H1 (cell line): ENCODE measurements at regions not wholly inside any gene's neighbourhood (a gene's known extent, or its start where the extent isn't known, plus 50 kb on each side); places are given as distances from the start of the nearest gene placed in this dataset.

Experiments used
- CTCF ChIA-PET: fragments of 300-600 bp; sonication (Branson Sonifier 250); formaldehyde crosslinking; loops from one replicate; lab custom pipeline; 2021; ENCODE audit not compliant: partially characterized antibody; lab: Charles Lee
- POLR2A ChIA-PET: fragments of 300-600 bp; sonication (Branson Sonifier 250); formaldehyde crosslinking; loops from one replicate; lab custom pipeline; 2021; ENCODE audit warnings: inconsistent platforms; ENCODE audit not compliant: partially characterized antibody; lab: Charles Lee
- DNase-seq, 2 experiments: peaks; one replicate each; pipeline versions ENCODE4 v3.0.0 to v3.0.0-alpha.2; 2010 to 2022; ENCODE audit warnings: low spot score in 2 of 2, low read depth in 1 of 2, mixed read lengths in 1 of 2
- FAIRE-seq: peaks from 2 replicates; lab custom pipeline; 2011; peaks lifted over from hg19 to GRCh38; lab: Jason Lieb, UNC
- H2AFZ ChIP-seq: 2 replicates; pipeline ENCODE4 v1.8.1; 2012; ENCODE audit warnings: low read length, inconsistent platforms
- H2AK5ac ChIP-seq: 2 replicates; pipeline ENCODE4 v1.6.1; 2013; ENCODE audit warnings: low read depth, low read length
- H2BK120ac ChIP-seq: replicated peaks from 2 replicates; pipeline ENCODE3; 2013; ENCODE audit warnings: low read depth, low read length, inconsistent platforms
- H2BK12ac ChIP-seq: 2 replicates; pipeline ENCODE4 v1.6.1; 2013; ENCODE audit warnings: low read depth, low read length
- H2BK15ac ChIP-seq: 2 replicates; pipeline ENCODE4 v1.6.1; 2013; ENCODE audit warnings: low read length
- H2BK20ac ChIP-seq: 2 replicates; pipeline ENCODE4 v1.6.1; 2013; ENCODE audit warnings: low read length
- H2BK5ac ChIP-seq: 2 replicates; pipeline ENCODE4 v1.6.1; 2013; ENCODE audit warnings: low read depth, low read length
- H3K14ac ChIP-seq: 2 replicates; pipeline ENCODE4 v1.6.1; 2013; ENCODE audit warnings: inconsistent platforms; ENCODE audit not compliant: insufficient read length
- H3K18ac ChIP-seq: 2 replicates; pipeline ENCODE4 v1.6.1; 2013; ENCODE audit warnings: low read length; ENCODE audit errors: extremely low read depth
- H3K23ac ChIP-seq: 2 replicates; pipeline ENCODE4 v1.6.1; 2013; ENCODE audit warnings: inconsistent platforms; ENCODE audit not compliant: insufficient read length
- H3K23me2 ChIP-seq: 2 replicates; pipeline ENCODE4 v1.6.1; 2013; ENCODE audit warnings: low read depth, low read length
- H3K27ac ChIP-seq: 2 replicates; pipeline ENCODE4 v1.6.1; 2011; ENCODE audit warnings: low read depth, low read length, inconsistent platforms
- H3K27me3 ChIP-seq, 4 experiments: replicated peaks in 1 of 4; 1 replicate in 1 of 4; 2 replicates in 3 of 4; pipeline versions ENCODE4 v1.6.1 to v1.8.1; 2011 to 2013; ENCODE audit warnings: low read length in 3 of 4, mild to moderate bottlenecking in 3 of 4, inconsistent platforms in 2 of 4, mixed read lengths in 2 of 4, moderate library complexity in 1 of 4; ENCODE audit not compliant: control insufficient read depth in 3 of 4, insufficient read depth in 3 of 4; ENCODE audit errors: extremely low read depth in 1 of 4
- H3K36me3 ChIP-seq, 4 experiments: 2 replicates each; pipeline versions ENCODE4 v1.6.1 to v1.8.1; 2011 to 2013; ENCODE audit warnings: mild to moderate bottlenecking in 4 of 4, low read length in 3 of 4, moderate library complexity in 2 of 4, control low read depth in 1 of 4, inconsistent platforms in 1 of 4; ENCODE audit not compliant: insufficient read depth in 4 of 4, control insufficient read depth in 2 of 4
- H3K4ac ChIP-seq: replicated peaks from 2 replicates; pipeline ENCODE3; 2013; ENCODE audit warnings: low read length, low read depth, mixed read lengths, inconsistent platforms; ENCODE audit not compliant: insufficient read length
- H3K4me1 ChIP-seq, 4 experiments: replicated peaks in 1 of 4; 1 replicate in 1 of 4; 2 replicates in 3 of 4; pipeline versions ENCODE4 v1.6.1 to v1.8.1; 2011 to 2013; ENCODE audit warnings: low read length in 3 of 4, inconsistent platforms in 2 of 4, mixed read lengths in 1 of 4; ENCODE audit not compliant: insufficient read depth in 4 of 4, control insufficient read depth in 3 of 4
- H3K4me2 ChIP-seq, 2 experiments: 2 replicates each; pipeline versions ENCODE4 v1.6.1 to v1.8.1; 2011 to 2013; ENCODE audit warnings: low read depth in 2 of 2, low read length in 2 of 2, control low read depth in 1 of 2, inconsistent platforms in 1 of 2, mild to moderate bottlenecking in 1 of 2; ENCODE audit not compliant: insufficient read depth in 1 of 2
- H3K4me3 ChIP-seq, 4 experiments: fragments of 200-600, 300-600 bp in 1 of 4; sonication (generic), shearing (Covaris generic), sonication (Bioruptor Twin) in 1 of 4; 2 replicates each; pipeline versions ENCODE4 v1.5.1 to v1.8.1; 2011 to 2016; ENCODE audit warnings: low read length in 4 of 4, low read depth in 3 of 4, control low read depth in 2 of 4, inconsistent platforms in 2 of 4, mild to moderate bottlenecking in 2 of 4, mixed read lengths in 1 of 4, moderate library complexity in 1 of 4; ENCODE audit not compliant: insufficient read depth in 2 of 4; ENCODE audit errors: extremely low read depth in 1 of 4
- H3K56ac ChIP-seq: replicated peaks from 2 replicates; pipeline ENCODE3; 2013; ENCODE audit warnings: low read depth, mild to moderate bottlenecking, mixed read lengths, low read length, inconsistent platforms; ENCODE audit not compliant: insufficient read length
- H3K79me1 ChIP-seq: 2 replicates; pipeline ENCODE4 v1.6.1; 2013; ENCODE audit warnings: low read depth, low read length, control low read depth
- H3K79me2 ChIP-seq, 2 experiments: 2 replicates each; pipeline versions ENCODE4 v1.6.1 to v1.8.1; 2012 to 2013; ENCODE audit warnings: low read length in 2 of 2, mild to moderate bottlenecking in 2 of 2, inconsistent platforms in 1 of 2; ENCODE audit not compliant: insufficient read depth in 2 of 2, control insufficient read depth in 1 of 2
- H3K9ac ChIP-seq, 4 experiments: replicated peaks in 1 of 4; 1 replicate in 1 of 4; 2 replicates in 3 of 4; pipeline versions ENCODE4 v1.6.1 to v1.8.1; 2011 to 2013; ENCODE audit warnings: low read depth in 3 of 4, low read length in 3 of 4, control low read depth in 2 of 4, mild to moderate bottlenecking in 2 of 4, moderate library complexity in 2 of 4, inconsistent platforms in 1 of 4; ENCODE audit errors: extremely low read depth in 1 of 4
- H3K9me3 ChIP-seq, 2 experiments: 2 replicates each; pipeline versions ENCODE4 v1.6.1 to v1.8.1; 2012 to 2013; ENCODE audit warnings: mild to moderate bottlenecking in 2 of 2, moderate library complexity in 2 of 2, control low read depth in 1 of 2, inconsistent platforms in 1 of 2, low read depth in 1 of 2, low read length in 1 of 2, mixed read lengths in 1 of 2; ENCODE audit not compliant: insufficient read depth in 2 of 2
- H4K20me1 ChIP-seq, 2 experiments: replicated peaks in 1 of 2; 2 replicates each; pipeline versions ENCODE3 to v1.8.1; 2011 to 2013; ENCODE audit warnings: inconsistent platforms in 2 of 2, low read length in 2 of 2, mild to moderate bottlenecking in 1 of 2; ENCODE audit not compliant: insufficient read depth in 2 of 2, control insufficient read depth in 1 of 2
- H4K5ac ChIP-seq: 2 replicates; pipeline ENCODE4 v1.6.1; 2013; ENCODE audit warnings: low read length, low read depth, mixed read lengths, inconsistent platforms; ENCODE audit not compliant: insufficient read length
- H4K8ac ChIP-seq: 2 replicates; pipeline ENCODE4 v1.8.0; 2013; ENCODE audit warnings: mild to moderate bottlenecking, moderate library complexity, low read length, inconsistent platforms; ENCODE audit not compliant: insufficient read depth; ENCODE audit errors: extremely low read depth
- H4K91ac ChIP-seq: replicated peaks from 2 replicates; pipeline ENCODE3; 2013; ENCODE audit warnings: low read length, mixed read lengths, inconsistent platforms; ENCODE audit not compliant: insufficient read length
- HDAC6 ChIP-seq: IDR thresholded peaks from one replicate; pipeline ENCODE4 v1.7.1; 2012; ENCODE audit warnings: low read depth, mild to moderate bottlenecking, inconsistent platforms, low read length, moderate library complexity
- RFX5 ChIP-seq: IDR thresholded peaks from 2 replicates; pipeline ENCODE4 v1.6.1; 2011; ENCODE audit warnings: low read depth, low read length, improper control_type of control experiment, borderline replicate concordance
- SIX5 ChIP-seq: IDR thresholded peaks from 2 replicates; pipeline ENCODE4 v1.6.1; 2011; ENCODE audit warnings: mild to moderate bottlenecking, low read depth, low read length
- SRF ChIP-seq: IDR thresholded peaks from 2 replicates; pipeline ENCODE4 v1.6.1; 2011; ENCODE audit warnings: mild to moderate bottlenecking, low read depth, low read length, moderate library complexity
- WGBS, 2 experiments: shearing (Covaris generic) in 1 of 2; methylation state at CpG; one replicate each; pipeline versions ENCODE4 v1.1.6 to v1.1.7; 2013 to 2015; ENCODE audit warnings: low lambda C conversion rate in 2 of 2, mixed read lengths in 2 of 2, inconsistent platforms in 1 of 2, low coverage in 1 of 2, missing lambda C conversion rate in 1 of 2; ENCODE audit not compliant: insufficient replicate concordance in 2 of 2, insufficient coverage in 1 of 2, insufficient read length in 1 of 2; ENCODE audit errors: extremely low coverage in 1 of 2, missing lambda C conversion rate in 1 of 2; 5-methylcytosine and 5-hydroxymethylcytosine counted together
- TF ChIP-seq, protein P1 (sequence below): IDR thresholded peaks from 2 replicates; pipeline ENCODE4 v1.6.1; 2011; ENCODE audit warnings: low read length, improper control_type of control experiment

- H3K79me1 ChIP-seq: no peaks in the 10 kb centered on the region
- H2BK5ac ChIP-seq: no peak overlapping the region
- H2BK15ac ChIP-seq: no peak overlapping the region
- TF ChIP-seq, protein P1, sequence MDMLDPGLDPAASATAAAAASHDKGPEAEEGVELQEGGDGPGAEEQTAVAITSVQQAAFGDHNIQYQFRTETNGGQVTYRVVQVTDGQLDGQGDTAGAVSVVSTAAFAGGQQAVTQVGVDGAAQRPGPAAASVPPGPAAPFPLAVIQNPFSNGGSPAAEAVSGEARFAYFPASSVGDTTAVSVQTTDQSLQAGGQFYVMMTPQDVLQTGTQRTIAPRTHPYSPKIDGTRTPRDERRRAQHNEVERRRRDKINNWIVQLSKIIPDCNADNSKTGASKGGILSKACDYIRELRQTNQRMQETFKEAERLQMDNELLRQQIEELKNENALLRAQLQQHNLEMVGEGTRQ: no peak
- TF ChIP-seq RFX5 (no peak), SIX5 (no peak), SRF (no peak), HDAC6 (no peak)
- H4K20me1 ChIP-seq: no peaks in the 10 kb centered on the region
- H3K27me3 ChIP-seq: no peaks in the 10 kb centered on the region; a peak in 3 of 7 replicates
- no peak overlapping the region for H3K18ac ChIP-seq
- H3K4me3 ChIP-seq: no peak overlapping the region
- FAIRE-seq (no peak), DNase-seq (no peak)
- H3K56ac ChIP-seq: no peak overlapping the region
- no peak overlapping the region for H4K8ac ChIP-seq
- no peak overlapping the region for H3K9ac ChIP-seq
- no peaks in the 10 kb centered on the region for H3K79me2 ChIP-seq
- H3K36me3 ChIP-seq: no peaks in the 10 kb centered on the region
- H3K9me3 ChIP-seq: peaks cover 14 to 17% of the 10 kb centered on the region in 2 experiments
- no peaks in the 10 kb centered on the region for H3K4me1 ChIP-seq
- H2BK12ac ChIP-seq: no peak overlapping the region
- H3K23ac ChIP-seq: no peak overlapping the region
- ChIA-PET CTCF (no interaction called here), POLR2A (no interaction called here)
- no peak overlapping the region for H3K14ac ChIP-seq
- no peak overlapping the region for H2AK5ac ChIP-seq
- H3K23me2 ChIP-seq: no peaks in the 10 kb centered on the region
- H2BK120ac ChIP-seq: no peak overlapping the region
- no peak overlapping the region for H3K4ac ChIP-seq
- no peak overlapping the region for H3K4me2 ChIP-seq
- no peak overlapping the region for H3K27ac ChIP-seq
- H4K91ac ChIP-seq: no peak overlapping the region
- no peak overlapping the region for H2AFZ ChIP-seq
- no peak overlapping the region for H2BK20ac ChIP-seq
- WGBS, 2 experiments: 89% methylated on average over 4 of the region's 4 CpGs; no CpG with 5 or more reads in 1 of the 2 experiments
- H4K5ac ChIP-seq: no peak overlapping the region
These were observed 891.3 kb downstream of the BRD1 start for GRCh38 chr22:48936391-48936790.
